ENCODE measurements at regions not wholly inside any gene's neighbourhood (a gene's known extent, or its start where the extent isn't known, plus 50 kb on each side); places are given as distances from the start of the nearest gene placed in this dataset.

GRCh38 chr15:70361891-70362290, 264.2 kb upstream of the TLE3 start:
- H3K36me3 ChIP-seq (ENCODE audit: control insufficient read depth in 2 of 2, insufficient read depth in 2 of 2, low read length in 2 of 2), result no peaks in the 10 kb centered on the region
- H3K9ac ChIP-seq (ENCODE audit: low read length in 2 of 2), result no peak overlapping the region
- H3K9me3 ChIP-seq (ENCODE audit: control insufficient read depth in 2 of 2, low read length in 2 of 2), result no peaks in the 10 kb centered on the region
- no peak overlapping the region for H3K27ac ChIP-seq (ENCODE audit: low read length)
- no peaks in the 10 kb centered on the region for H3K27me3 ChIP-seq (ENCODE audit: control insufficient read depth in 1 of 2, insufficient read depth in 2 of 2, low read length in 2 of 2)
- no peak overlapping the region for H3K4me3 ChIP-seq (ENCODE audit: low read length in 2 of 2)
- H3K4me1 ChIP-seq (ENCODE audit: control insufficient read depth, insufficient read depth, low read length), result no peaks in the 10 kb centered on the region

DNA sequence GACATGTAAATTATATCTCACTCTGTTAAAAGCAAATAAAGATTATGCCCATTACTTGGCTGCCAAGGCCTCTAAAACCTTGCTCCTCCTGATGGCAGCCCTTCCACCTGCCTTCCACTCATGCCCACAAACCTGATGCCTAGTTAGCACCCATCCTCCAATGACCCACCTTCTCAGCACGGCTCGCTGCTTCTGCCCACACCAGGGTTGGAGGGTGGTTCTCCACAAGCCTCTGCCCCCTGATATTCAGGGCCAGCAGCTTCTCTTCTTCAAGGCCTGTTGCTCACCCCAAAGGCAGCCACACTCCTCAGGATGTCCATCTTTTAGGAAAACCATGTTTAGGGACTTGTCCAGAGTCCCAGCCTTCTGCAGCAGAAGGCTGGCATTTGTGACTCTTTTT, 263.4 kb upstream of the TLE3 start:
- Histone ChIP-seq H3K4me3 (ENCODE audit: low read length in 2 of 2) (no peak overlapping the region), H3K27me3 (ENCODE audit: control insufficient read depth in 1 of 2, insufficient read depth in 2 of 2, low read length in 2 of 2) (no peaks in the 10 kb centered on the region), H3K4me1 (ENCODE audit: control insufficient read depth, insufficient read depth, low read length) (no peaks in the 10 kb centered on the region), H3K27ac (ENCODE audit: low read length) (no peak overlapping the region), H3K36me3 (ENCODE audit: control insufficient read depth in 2 of 2, insufficient read depth in 2 of 2, low read length in 2 of 2) (no peaks in the 10 kb centered on the region), H3K9ac (ENCODE audit: low read length in 2 of 2) (no peak overlapping the region), H3K9me3 (ENCODE audit: control insufficient read depth in 2 of 2, low read length in 2 of 2) (no peaks in the 10 kb centered on the region)

DNA sequence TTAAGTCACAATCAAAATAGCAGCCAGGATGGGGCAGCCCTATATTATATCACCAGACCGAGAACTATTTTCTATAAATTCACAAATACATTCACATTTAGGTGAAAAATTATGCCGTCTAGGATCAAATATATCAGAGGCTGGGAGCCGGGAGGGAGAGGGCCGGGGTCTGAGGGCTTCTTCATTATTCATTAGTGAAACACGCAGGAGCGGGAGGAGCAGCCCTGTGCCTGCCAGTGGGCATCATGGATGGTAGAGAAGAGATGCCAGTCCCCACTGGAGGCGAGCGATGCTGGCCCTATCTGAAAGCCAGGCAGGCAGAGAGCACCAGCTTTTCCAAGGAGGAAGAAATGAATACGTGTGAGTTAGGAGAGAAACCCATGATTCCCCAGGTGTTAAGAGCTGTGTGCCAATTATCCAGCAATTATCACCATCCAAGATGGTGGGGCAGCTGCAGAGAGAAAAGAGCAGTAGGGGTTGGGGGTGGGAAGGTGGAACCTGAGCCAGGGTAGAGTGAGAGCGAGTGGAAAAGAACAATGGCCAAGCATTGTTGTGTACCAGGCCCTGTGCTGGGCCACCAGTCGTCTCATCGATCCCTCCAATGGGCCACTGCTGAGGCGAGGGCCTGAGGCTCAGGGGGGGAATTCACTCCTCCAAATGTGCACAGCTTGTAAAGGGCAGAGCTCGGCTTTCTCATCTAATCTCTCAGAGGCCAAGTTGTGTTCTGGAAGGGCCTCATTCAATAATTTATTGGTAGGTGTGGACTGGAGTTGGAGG, 261.3 kb upstream of the TLE3 start:
- H3K4me3 ChIP-seq (ENCODE audit: low read length in 2 of 2), result no peak overlapping the region
- no peak overlapping the region for H3K9ac ChIP-seq (ENCODE audit: low read length in 2 of 2)
- H3K36me3 ChIP-seq (ENCODE audit: control insufficient read depth in 2 of 2, insufficient read depth in 2 of 2, low read length in 2 of 2), result no peaks in the 10 kb centered on the region
- H3K27me3 ChIP-seq (ENCODE audit: control insufficient read depth in 1 of 2, insufficient read depth in 2 of 2, low read length in 2 of 2), result no peaks in the 10 kb centered on the region
- no peaks in the 10 kb centered on the region for H3K9me3 ChIP-seq (ENCODE audit: control insufficient read depth in 2 of 2, low read length in 2 of 2)
- no peaks in the 10 kb centered on the region for H3K4me1 ChIP-seq (ENCODE audit: control insufficient read depth, insufficient read depth, low read length)
- no peak overlapping the region for H3K27ac ChIP-seq (ENCODE audit: low read length)

- Histone ChIP-seq H3K4me1 (ENCODE audit: control insufficient read depth, insufficient read depth, low read length) (no peaks in the 10 kb centered on the region), H3K36me3 (ENCODE audit: control insufficient read depth in 2 of 2, insufficient read depth in 2 of 2, low read length in 2 of 2) (no peaks in the 10 kb centered on the region), H3K27ac (ENCODE audit: low read length) (no peak overlapping the region), H3K4me3 (ENCODE audit: low read length in 2 of 2) (no peak overlapping the region), H3K27me3 (ENCODE audit: control insufficient read depth in 1 of 2, insufficient read depth in 2 of 2, low read length in 2 of 2) (no peaks in the 10 kb centered on the region), H3K9ac (ENCODE audit: low read length in 2 of 2) (no peak overlapping the region), H3K9me3 (ENCODE audit: control insufficient read depth in 2 of 2, low read length in 2 of 2) (no peaks in the 10 kb centered on the region)
Observed at GRCh38 chr15:70358011-70358819, 260.5 kb upstream of the TLE3 start.

DNA sequence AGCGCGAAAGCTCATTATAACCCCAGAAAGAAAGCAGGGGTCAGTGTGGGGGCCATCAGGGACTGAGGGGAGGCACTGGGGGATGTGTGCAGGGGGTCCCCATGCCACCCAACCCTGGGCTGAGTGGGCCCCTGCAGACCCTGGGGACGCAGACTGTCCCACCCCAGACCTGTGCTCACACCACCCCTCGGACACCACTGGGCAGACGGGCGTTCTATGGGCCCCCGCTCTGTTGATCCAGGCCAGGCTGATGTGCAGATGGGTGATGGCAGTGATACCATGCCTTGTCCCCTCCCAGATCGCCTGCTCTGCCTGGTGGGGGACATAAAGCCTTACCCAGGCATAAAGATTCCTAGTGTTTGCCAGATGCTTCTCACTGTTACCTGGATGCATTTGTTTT, 259.7 kb upstream of the TLE3 start:
- H3K27ac ChIP-seq (ENCODE audit: low read length), result no peak overlapping the region
- H3K36me3 ChIP-seq (ENCODE audit: control insufficient read depth in 2 of 2, insufficient read depth in 2 of 2, low read length in 2 of 2), result no peaks in the 10 kb centered on the region
- H3K4me3 ChIP-seq (ENCODE audit: low read length in 2 of 2), result no peak overlapping the region
- no peaks in the 10 kb centered on the region for H3K9me3 ChIP-seq (ENCODE audit: control insufficient read depth in 2 of 2, low read length in 2 of 2)
- no peaks in the 10 kb centered on the region for H3K4me1 ChIP-seq (ENCODE audit: control insufficient read depth, insufficient read depth, low read length)
- H3K9ac ChIP-seq (ENCODE audit: low read length in 2 of 2), result no peak overlapping the region
- peaks cover 0 to under 1% of the 10 kb centered on the region in 2 donors for H3K27me3 ChIP-seq (ENCODE audit: control insufficient read depth in 1 of 2, insufficient read depth in 2 of 2, low read length in 2 of 2)

- Histone ChIP-seq H3K27me3 (ENCODE audit: control insufficient read depth in 1 of 2, insufficient read depth in 2 of 2, low read length in 2 of 2) (peaks cover 0 to 4% of the 10 kb centered on the region in 2 donors), H3K9ac (ENCODE audit: low read length in 2 of 2) (no peak overlapping the region), H3K4me1 (ENCODE audit: control insufficient read depth, insufficient read depth, low read length) (no peaks in the 10 kb centered on the region), H3K36me3 (ENCODE audit: control insufficient read depth in 2 of 2, insufficient read depth in 2 of 2, low read length in 2 of 2) (no peaks in the 10 kb centered on the region), H3K27ac (ENCODE audit: low read length) (no peak overlapping the region), H3K9me3 (ENCODE audit: control insufficient read depth in 2 of 2, low read length in 2 of 2) (no peaks in the 10 kb centered on the region), H3K4me3 (ENCODE audit: low read length in 2 of 2) (no peak overlapping the region)
Observed at GRCh38 chr15:70356919-70357318, 259.2 kb upstream of the TLE3 start.

- no peaks in the 10 kb centered on the region for H3K9me3 ChIP-seq (ENCODE audit: control insufficient read depth in 2 of 2, low read length in 2 of 2)
- H3K27ac ChIP-seq (ENCODE audit: low read length), result no peak overlapping the region
- H3K9ac ChIP-seq (ENCODE audit: low read length in 2 of 2), result no peak overlapping the region
- H3K36me3 ChIP-seq (ENCODE audit: control insufficient read depth in 2 of 2, insufficient read depth in 2 of 2, low read length in 2 of 2), result no peaks in the 10 kb centered on the region
- H3K4me3 ChIP-seq (ENCODE audit: low read length in 2 of 2), result no peak overlapping the region
- peaks cover 0 to 4% of the 10 kb centered on the region in 2 donors for H3K27me3 ChIP-seq (ENCODE audit: control insufficient read depth in 1 of 2, insufficient read depth in 2 of 2, low read length in 2 of 2)
- no peaks in the 10 kb centered on the region for H3K4me1 ChIP-seq (ENCODE audit: control insufficient read depth, insufficient read depth, low read length)
Observed at GRCh38 chr15:70356062-70356860, 258.5 kb upstream of the TLE3 start.

DNA sequence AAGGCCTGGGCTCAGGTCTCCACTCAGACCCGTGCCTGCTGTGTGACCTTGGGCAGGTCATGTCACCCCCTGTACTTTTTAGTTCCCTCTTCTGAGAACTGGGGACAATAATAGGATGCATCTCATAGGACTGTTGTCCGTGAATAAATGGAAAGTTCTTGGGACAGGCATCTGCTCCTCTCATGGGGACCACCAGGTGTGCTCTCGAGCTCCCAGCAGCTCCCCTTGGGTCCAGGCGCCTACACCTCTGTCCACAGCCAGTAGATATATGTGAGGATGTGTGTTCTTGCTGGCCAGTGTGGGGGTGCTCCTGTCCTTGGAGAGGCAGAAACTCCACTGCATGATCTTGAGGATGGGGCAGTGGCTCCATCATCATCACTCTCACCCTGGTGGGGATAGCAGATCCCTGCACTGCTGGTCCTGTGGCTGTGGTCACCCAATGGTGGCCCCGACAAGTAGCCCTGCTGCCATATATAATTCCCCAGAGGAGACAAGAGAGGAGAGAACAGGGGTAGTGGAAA, 257.6 kb upstream of the TLE3 start:
- no peaks in the 10 kb centered on the region for H3K36me3 ChIP-seq (ENCODE audit: control insufficient read depth in 2 of 2, insufficient read depth in 2 of 2, low read length in 2 of 2)
- no peaks in the 10 kb centered on the region for H3K4me1 ChIP-seq (ENCODE audit: control insufficient read depth, insufficient read depth, low read length)
- H3K27me3 ChIP-seq (ENCODE audit: control insufficient read depth in 1 of 2, insufficient read depth in 2 of 2, low read length in 2 of 2), result peaks cover 0 to 4% of the 10 kb centered on the region in 2 donors
- H3K9ac ChIP-seq (ENCODE audit: low read length in 2 of 2), result no peak overlapping the region
- no peaks in the 10 kb centered on the region for H3K9me3 ChIP-seq (ENCODE audit: control insufficient read depth in 2 of 2, low read length in 2 of 2)
- no peak overlapping the region for H3K4me3 ChIP-seq (ENCODE audit: low read length in 2 of 2)
- no peak overlapping the region for H3K27ac ChIP-seq (ENCODE audit: low read length)

DNA sequence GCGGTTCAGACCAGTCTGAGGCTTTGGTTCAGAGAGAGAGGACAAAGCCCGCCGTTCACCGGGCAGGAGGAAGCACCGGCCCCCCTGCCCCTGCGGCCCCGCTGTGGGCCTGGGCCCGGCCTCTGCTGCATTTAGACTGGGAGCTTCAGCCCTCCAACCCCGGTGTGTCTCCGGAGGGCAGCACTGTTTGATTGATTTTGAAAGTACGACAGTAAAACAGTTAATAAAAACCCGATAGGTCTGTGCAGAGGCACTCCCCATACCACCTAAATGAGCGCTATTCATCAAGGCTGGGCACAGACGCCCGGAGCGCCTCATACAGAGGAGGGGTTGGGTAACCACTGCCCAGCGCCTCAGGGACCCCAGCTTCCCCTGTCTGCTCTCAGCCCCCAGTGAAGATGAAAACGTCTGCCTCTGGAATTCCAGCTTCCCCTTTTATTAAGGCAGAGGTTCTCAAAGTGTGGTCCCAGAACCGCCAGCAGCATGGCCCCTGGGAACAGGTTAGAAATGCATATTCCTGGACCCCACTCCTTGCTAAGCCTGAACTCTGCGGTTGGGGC, 256.7 kb upstream of the TLE3 start:
- Histone ChIP-seq H3K4me1 (ENCODE audit: control insufficient read depth, insufficient read depth, low read length) (no peaks in the 10 kb centered on the region), H3K36me3 (ENCODE audit: control insufficient read depth in 2 of 2, insufficient read depth in 2 of 2, low read length in 2 of 2) (no peaks in the 10 kb centered on the region), H3K27me3 (ENCODE audit: control insufficient read depth in 1 of 2, insufficient read depth in 2 of 2, low read length in 2 of 2) (peaks cover 0 to 4% of the 10 kb centered on the region in 2 donors), H3K27ac (ENCODE audit: low read length) (no peak overlapping the region), H3K4me3 (ENCODE audit: low read length in 2 of 2) (no peak overlapping the region), H3K9ac (ENCODE audit: low read length in 2 of 2) (no peak overlapping the region), H3K9me3 (ENCODE audit: control insufficient read depth in 2 of 2, low read length in 2 of 2) (no peaks in the 10 kb centered on the region)

DNA sequence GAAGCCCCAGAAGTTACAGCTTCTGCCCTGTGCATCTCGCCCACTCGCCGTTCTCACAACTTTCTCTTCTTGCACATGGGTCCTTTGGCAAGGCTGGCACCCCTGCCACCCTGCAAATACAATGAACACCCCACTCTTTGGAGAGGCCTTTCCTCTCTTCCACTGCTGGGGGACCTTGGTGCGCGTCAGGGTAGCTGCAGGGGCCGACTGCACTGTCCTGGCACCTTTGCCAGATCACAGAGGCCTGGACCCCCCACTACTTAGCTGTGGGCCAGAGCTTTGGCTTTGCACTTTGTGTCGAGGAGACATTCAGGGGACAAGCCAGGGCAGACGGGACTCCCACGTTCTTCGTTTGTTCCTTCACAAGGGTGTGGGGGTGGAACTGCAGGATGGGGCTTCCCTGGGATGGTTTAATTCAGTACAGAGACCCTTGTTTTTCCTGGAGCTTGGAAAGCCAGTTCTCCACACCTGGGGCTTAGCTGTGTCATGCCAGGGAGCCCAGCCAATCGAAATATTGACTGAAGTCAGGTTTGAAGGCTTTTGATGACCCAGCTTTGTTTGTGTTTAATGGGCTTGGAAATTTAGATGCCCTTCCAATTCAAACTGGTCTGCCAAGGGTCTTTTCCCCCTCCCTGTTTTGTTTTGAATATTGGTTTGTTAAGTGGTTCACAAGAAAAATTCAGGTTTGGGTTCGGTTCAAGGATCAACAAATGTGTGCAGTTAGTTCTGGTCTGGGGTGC, 256.1 kb upstream of the TLE3 start:
- no peaks in the 10 kb centered on the region for H3K9me3 ChIP-seq (ENCODE audit: control insufficient read depth in 2 of 2, low read length in 2 of 2)

More for the DNA sequence above, 256.1 kb upstream of the TLE3 start:
- H3K4me3 ChIP-seq (ENCODE audit: low read length in 2 of 2), result no peak overlapping the region
- no peaks in the 10 kb centered on the region for H3K36me3 ChIP-seq (ENCODE audit: control insufficient read depth in 2 of 2, insufficient read depth in 2 of 2, low read length in 2 of 2)
- H3K27me3 ChIP-seq (ENCODE audit: control insufficient read depth in 1 of 2, insufficient read depth in 2 of 2, low read length in 2 of 2), result peaks cover 0 to 4% of the 10 kb centered on the region in 2 donors
- no peaks in the 10 kb centered on the region for H3K4me1 ChIP-seq (ENCODE audit: control insufficient read depth, insufficient read depth, low read length)
- H3K27ac ChIP-seq (ENCODE audit: low read length), result no peak overlapping the region
- no peak overlapping the region for H3K9ac ChIP-seq (ENCODE audit: low read length in 2 of 2)
